ENCODE measurements at regions not wholly inside any gene's neighbourhood (a gene's known extent, or its start where the extent isn't known, plus 50 kb on each side); places are given as distances from the start of the nearest gene placed in this dataset.

DNA sequence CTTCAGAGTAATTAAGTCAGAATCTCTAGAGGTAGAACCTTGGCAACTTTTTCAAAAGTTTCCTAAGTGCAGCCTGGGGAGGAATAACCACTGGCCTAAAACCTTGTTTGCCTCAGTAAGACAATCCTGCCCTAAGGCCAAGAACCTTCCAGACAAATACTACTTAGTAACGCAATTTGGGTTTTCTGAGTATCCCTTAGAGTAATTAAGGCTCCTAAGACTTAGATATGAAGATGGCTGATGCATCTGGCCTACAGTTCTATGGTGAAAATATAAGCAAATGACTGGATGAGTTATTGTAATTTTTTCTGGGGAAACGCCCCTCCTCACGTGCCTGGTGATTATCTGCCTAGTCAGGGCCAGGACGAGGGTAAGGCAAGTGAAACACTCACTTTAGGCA, 95.7 kb upstream of the DLX2 start:
- no TSS peak for BruUV-seq (replicated peaks)
- Histone ChIP-seq H3K36me3 (ENCODE audit: insufficient read depth, low read length, poor library complexity, severe bottlenecking) (no peaks in the 10 kb centered on the region), H3K9me3 (ENCODE audit: low read depth, low read length, poor library complexity, severe bottlenecking) (peaks cover 23% of the 10 kb centered on the region), H3K27ac (ENCODE audit: low read depth, low read length, poor library complexity, severe bottlenecking) (no peak overlapping the region), H3K4me1 (ENCODE audit: insufficient read depth, low read length, poor library complexity, severe bottlenecking) (no peaks in the 10 kb centered on the region), H3K27me3 (replicated peaks; ENCODE audit: insufficient read depth, low read depth, low read length, poor library complexity) (no peaks in the 10 kb centered on the region), H3K4me3 (ENCODE audit: low read depth, low read length, poor library complexity, severe bottlenecking) (no peak overlapping the region)
- no peak for DNase-seq (ENCODE audit: low spot score)
- TF ChIP-seq CTCF (conservative IDR thresholded peaks at IDR 0.05; ENCODE audit: low read depth, low read length) (no peak), EZH2 (IDR thresholded peaks at IDR 0.05; ENCODE audit: borderline replicate concordance, low read depth, low read length, poor library complexity, severe bottlenecking) (no peak)
- intact Hi-C loops (cut with micrococcal nuclease; ENCODE audit: unreplicated experiment): no loop called here
- ChIA-PET POLR2A (ENCODE audit: low non-redundant PET) (no interaction called here), CTCF (no interaction called here)

- peaks cover 17% of the 10 kb centered on the region for H3K9me3 ChIP-seq (ENCODE audit: low read depth, low read length, poor library complexity, severe bottlenecking)
- H3K36me3 ChIP-seq (ENCODE audit: insufficient read depth, low read length, poor library complexity, severe bottlenecking): no peaks in the 10 kb centered on the region
- no peaks in the 10 kb centered on the region for H3K27me3 ChIP-seq (replicated peaks; ENCODE audit: insufficient read depth, low read depth, low read length, poor library complexity)
- intact Hi-C loops (cut with micrococcal nuclease; ENCODE audit: unreplicated experiment): no loop called here
- DNase-seq (ENCODE audit: low spot score): no peak
- no peak overlapping the region for H3K27ac ChIP-seq (ENCODE audit: low read depth, low read length, poor library complexity, severe bottlenecking)
- POLR2A ChIA-PET (ENCODE audit: low non-redundant PET): no interaction called here
- no peaks in the 10 kb centered on the region for H3K4me1 ChIP-seq (ENCODE audit: insufficient read depth, low read length, poor library complexity, severe bottlenecking)
- no peak overlapping the region for H3K4me3 ChIP-seq (ENCODE audit: low read depth, low read length, poor library complexity, severe bottlenecking)
- TF ChIP-seq EZH2 (IDR thresholded peaks at IDR 0.05; ENCODE audit: borderline replicate concordance, low read depth, low read length, poor library complexity, severe bottlenecking) (no peak), CTCF (conservative IDR thresholded peaks at IDR 0.05; ENCODE audit: low read depth, low read length) (no peak)
- no TSS peak for BruUV-seq (replicated peaks)
- CTCF ChIA-PET: no interaction called here
Observed at GRCh38 chr2:172198908-172199307, 96.2 kb upstream of the DLX2 start.

DNA sequence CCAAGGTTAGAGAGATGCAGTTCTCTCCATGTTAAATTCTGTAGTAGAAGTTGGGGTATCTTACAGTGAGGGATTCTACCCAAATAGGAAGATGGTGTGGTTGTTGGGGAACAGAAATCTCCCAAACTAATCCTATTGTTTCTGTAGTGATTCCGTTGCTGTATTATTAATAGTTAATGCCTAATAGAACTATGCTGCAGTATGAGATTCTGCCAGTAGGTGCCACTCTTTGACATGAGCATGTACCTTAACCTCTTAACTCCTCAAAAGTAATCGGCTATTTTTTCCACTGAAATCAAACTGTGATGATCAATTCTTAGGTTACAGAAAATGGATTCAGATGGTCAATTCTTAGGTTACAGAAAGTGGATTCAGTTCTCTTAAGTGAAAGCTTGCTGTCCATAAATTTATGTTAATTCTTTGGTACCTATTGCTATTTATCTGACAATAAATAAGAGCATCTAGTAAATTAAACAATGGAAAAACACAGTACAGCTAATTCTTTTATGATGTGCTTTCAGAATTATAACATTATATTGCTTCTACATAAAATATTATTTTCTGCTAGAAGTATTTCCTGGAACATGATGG, 97.9 kb upstream of the DLX2 start:
- CTCF ChIA-PET: no interaction called here
- Histone ChIP-seq H3K4me1 (ENCODE audit: insufficient read depth, low read length, poor library complexity, severe bottlenecking) (no peaks in the 10 kb centered on the region), H3K27me3 (replicated peaks; ENCODE audit: insufficient read depth, low read depth, low read length, poor library complexity) (no peaks in the 10 kb centered on the region), H3K36me3 (ENCODE audit: insufficient read depth, low read length, poor library complexity, severe bottlenecking) (no peaks in the 10 kb centered on the region), H3K27ac (ENCODE audit: low read depth, low read length, poor library complexity, severe bottlenecking) (no peak overlapping the region), H3K9me3 (ENCODE audit: low read depth, low read length, poor library complexity, severe bottlenecking) (peaks cover 10% of the 10 kb centered on the region), H3K4me3 (ENCODE audit: low read depth, low read length, poor library complexity, severe bottlenecking) (no peak overlapping the region)
- intact Hi-C loops (cut with micrococcal nuclease; ENCODE audit: unreplicated experiment): no loop called here
- POLR2A ChIA-PET (ENCODE audit: low non-redundant PET): no interaction called here
- DNase-seq (ENCODE audit: low spot score): peak; percentile 49
- TF ChIP-seq CTCF (conservative IDR thresholded peaks at IDR 0.05; ENCODE audit: low read depth, low read length) (peak; percentile 54), EZH2 (IDR thresholded peaks at IDR 0.05; ENCODE audit: borderline replicate concordance, low read depth, low read length, poor library complexity, severe bottlenecking) (no peak)
- BruUV-seq (replicated peaks): no TSS peak
